HG02938 (cell line): ENCODE measurements at regions not wholly inside any gene's neighbourhood (a gene's known extent, or its start where the extent isn't known, plus 50 kb on each side); places are given as distances from the start of the nearest gene placed in this dataset.

ENCODE experiments used
- ATAC-seq: cut with Tn5 transposase; IDR thresholded peaks from one replicate; pipeline ENCODE4 v1.9.1; 2021; ENCODE audit warnings: mild to moderate bottlenecking, moderate library complexity; ENCODE audit not compliant: unreplicated experiment

GRCh38 chr1:190540366-190540765 is 62.7 kb upstream of the BRINP3 start:
- ATAC-seq: no peak

GRCh38 chr1:190551638-190552037 is 74.0 kb upstream of the BRINP3 start:
- no peak for ATAC-seq

GRCh38 chr1:190560161-190560681 is 82.6 kb upstream of the BRINP3 start:
- no peak for ATAC-seq

GRCh38 chr1:190563230-190563629 is 85.6 kb upstream of the BRINP3 start:
- ATAC-seq: no peak

- no peak for ATAC-seq
These were observed 86.5 kb upstream of the BRINP3 start for GRCh38 chr1:190564117-190564516.

- ATAC-seq: no peak
These were observed 100.4 kb upstream of the BRINP3 start for GRCh38 chr1:190578017-190578416.

GRCh38 chr1:190578526-190578925 is 100.9 kb upstream of the BRINP3 start:
- ATAC-seq: no peak

GRCh38 chr1:190579552-190580193 is 102.0 kb upstream of the BRINP3 start:
- no peak for ATAC-seq

- no peak for ATAC-seq
These were observed 106.2 kb upstream of the BRINP3 start for GRCh38 chr1:190583862-190584261.

- ATAC-seq: no peak
These were observed 110.8 kb upstream of the BRINP3 start for GRCh38 chr1:190588424-190588823.

GRCh38 chr1:190595438-190595837 is 117.8 kb upstream of the BRINP3 start:
- no peak for ATAC-seq

- ATAC-seq: no peak
These were observed 119.6 kb upstream of the BRINP3 start for GRCh38 chr1:190597294-190597693.

- no peak for ATAC-seq
These were observed 122.0 kb upstream of the BRINP3 start for GRCh38 chr1:190599670-190600069.

- no peak for ATAC-seq
These were observed 124.7 kb upstream of the BRINP3 start for GRCh38 chr1:190602325-190602724.

GRCh38 chr1:190608282-190608681 is 130.6 kb upstream of the BRINP3 start:
- no peak for ATAC-seq

- ATAC-seq: no peak
These were observed 138.2 kb upstream of the BRINP3 start for GRCh38 chr1:190615818-190616217.

- no peak for ATAC-seq
These were observed 138.6 kb upstream of the BRINP3 start for GRCh38 chr1:190616235-190616634.

GRCh38 chr1:190619724-190620123 is 142.1 kb upstream of the BRINP3 start:
- no peak for ATAC-seq

GRCh38 chr1:190633488-190633887 is 155.8 kb upstream of the BRINP3 start:
- no peak for ATAC-seq

GRCh38 chr1:190634134-190634533 is 156.5 kb upstream of the BRINP3 start:
- no peak for ATAC-seq

- no peak for ATAC-seq
These were observed 171.9 kb upstream of the BRINP3 start for GRCh38 chr1:190649553-190649952.

- ATAC-seq: no peak
These were observed 181.2 kb upstream of the BRINP3 start for GRCh38 chr1:190658907-190659306.

GRCh38 chr1:190663962-190664361 is 186.3 kb upstream of the BRINP3 start:
- ATAC-seq: no peak
